Pancreas (tissue), 10 donors: ENCODE measurements at regions not wholly inside any gene's neighbourhood (a gene's known extent, or its start where the extent isn't known, plus 50 kb on each side); places are given as distances from the start of the nearest gene placed in this dataset.

Experiments
- ATAC-seq, 4 donors: fragments of 200-7000 bp; cut with Tn5 transposase; one replicate each; pipeline versions ENCODE4 v1.8.0 to v1.9.1; 2020; ENCODE audit warnings: mild to moderate bottlenecking in 4 of 4, moderate library complexity in 4 of 4
- DNase-seq, 6 donors: peaks; one replicate each; pipeline ENCODE4 v3.0.0-alpha.2; 2020
- FAIRE-seq: peaks from 2 replicates; lab custom pipeline; 2012; peaks lifted over from hg19 to GRCh38; lab: Jason Lieb, UNC
- H3K27ac ChIP-seq, 4 donors: fragments of 200-600 bp; sonication (generic); 1 replicate in 3 of 4; 2 replicates in 1 of 4; pipeline versions ENCODE4 v1.5.0 to v1.8.0; 2020
- H3K27me3 ChIP-seq, 4 donors: fragments of 200-600 bp; one replicate each; pipeline ENCODE4 v1.8.0; 2021
- H3K36me3 ChIP-seq, 3 donors: fragments of 200-600 bp; sonication (generic) in 1 of 3; one replicate each; pipeline versions ENCODE4 v1.5.0 to v1.8.0; 2020 to 2021
- H3K4me1 ChIP-seq, 3 donors: fragments of 200-600 bp; one replicate each; pipeline ENCODE4 v1.8.0; 2021
- H3K4me3 ChIP-seq, 4 donors: fragments of 200-600 bp; sonication (generic) in 2 of 4; one replicate each; pipeline versions ENCODE4 v1.5.0 to v1.8.0; 2020 to 2021
- H3K9me3 ChIP-seq, 4 donors: fragments of 200-600 bp; one replicate each; pipeline ENCODE4 v1.8.0; 2021
- CTCF ChIP-seq, 4 donors: fragments of 200-600 bp; sonication (generic) in 3 of 4; IDR thresholded peaks; one replicate each; pipeline versions ENCODE4 v1.5.0 to v1.8.0; 2021; ENCODE audit warnings: antibody characterized with exemption in 4 of 4
- WGBS, 2 donors: extraction: QIAGEN DNeasy Blood & Tissue Kit; methylation state at CpG; one replicate each; pipeline ENCODE4 v1.1.7; 2013; 5-methylcytosine and 5-hydroxymethylcytosine counted together
- intact Hi-C, 3 donors: fragments of 100-400 bp; cut with DNase I; formaldehyde crosslinking; loops; one replicate each; pipeline versions ENCODE4 v1.11.1 to v1.14.2; 2022
- donor health status: healthy with polysubstance abuse.
- donor health status: DM: no; HTN: no; CAD: no; lungs with moderate emphysema.
- donor health status: DM: no; HTN: no; CAD: no.
- donor health status: control.
- donor health status: control.
- donor health status: Bipolar disorder and iron deficiency.
- donor health status: DM: yes; HTN: yes; CAD: no.
- donor health status: DM: no; HTN: no; CAD: no.
- donor health status: DM: no; HTN: no; CAD: no.
- donor health status: DM: yes; HTN: yes; CAD: no.

DNA sequence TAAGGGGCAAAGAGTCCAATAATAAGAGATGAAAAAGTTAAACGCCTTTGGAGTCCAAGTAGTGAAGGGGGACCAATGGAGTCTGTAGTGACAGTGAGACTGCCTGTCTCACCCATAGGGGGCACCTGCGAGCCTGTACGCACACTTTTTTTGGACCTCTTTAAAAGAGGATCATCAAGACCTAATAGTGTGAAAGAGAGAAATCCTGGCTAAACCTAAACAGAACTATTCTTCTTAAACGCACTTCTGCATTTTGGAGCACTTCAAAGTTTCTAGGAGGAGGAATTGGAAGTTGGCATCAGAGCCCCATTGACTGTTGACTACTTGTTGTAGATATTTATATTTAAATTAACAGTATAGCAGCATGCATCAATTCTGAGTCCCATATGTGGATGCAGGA lies 636.1 kb upstream of the KLF4 start:
- no peak overlapping the region for H3K4me3 ChIP-seq
- no peak overlapping the region for H3K27ac ChIP-seq
- TF ChIP-seq CTCF (IDR thresholded peaks at IDR 0.05): no peak
- ATAC-seq: no peak
- intact Hi-C loops: no loop called here
- no peaks in the 10 kb centered on the region for H3K36me3 ChIP-seq
- DNase-seq: no peak
- H3K4me1 ChIP-seq: no peaks in the 10 kb centered on the region
- H3K27me3 ChIP-seq: peaks cover 0 to 5% (median 0%) of the 10 kb centered on the region in 4 donors
- no peak for FAIRE-seq
- 66 to 86% methylated on average over 4 of the region's 4 CpGs for WGBS, 2 donors
- no peaks in the 10 kb centered on the region for H3K9me3 ChIP-seq

DNA sequence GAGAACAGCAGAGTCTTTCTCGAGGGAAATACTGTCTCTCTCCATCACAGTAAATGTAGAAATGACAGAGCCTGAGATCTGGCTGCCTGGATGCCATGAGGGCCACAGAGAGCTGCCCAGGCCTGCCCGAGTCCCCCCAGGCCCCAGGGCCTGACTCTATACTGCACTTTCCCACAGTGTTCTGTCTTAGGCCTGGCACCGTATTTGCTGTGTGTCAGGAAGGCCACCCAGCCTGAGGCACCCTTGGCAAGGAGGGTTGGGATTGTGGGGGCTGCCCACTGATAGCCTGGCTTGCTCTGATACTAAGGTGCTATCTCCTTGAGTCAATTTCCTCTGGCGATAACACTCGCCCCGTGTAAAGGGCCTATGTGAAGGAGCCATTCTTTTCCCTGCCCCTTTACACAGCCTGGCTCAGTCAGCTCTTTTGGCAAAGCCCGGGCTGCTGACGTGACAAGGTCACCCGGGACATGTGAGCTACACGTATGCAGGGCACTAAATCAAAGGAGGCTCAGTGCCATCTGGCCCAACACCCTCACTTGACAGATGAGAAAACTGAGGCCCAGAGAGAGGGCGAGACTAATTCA lies 630.1 kb upstream of the KLF4 start:
- peaks cover 0 to 2% (median 0%) of the 10 kb centered on the region in 3 donors for H3K4me1 ChIP-seq
- DNase-seq: peak; percentile 35 to 80 (median 68)
- no peaks in the 10 kb centered on the region for H3K36me3 ChIP-seq
- H3K4me3 ChIP-seq: no peak overlapping the region
- no peak for TF ChIP-seq CTCF (IDR thresholded peaks at IDR 0.05)
- WGBS, 2 donors: 40 to 45% methylated on average over 11 of the region's 11 CpGs
- FAIRE-seq: no peak
- ATAC-seq: peak; percentile 73 to 95 (median 84)
- no peak overlapping the region for H3K27ac ChIP-seq
- no peaks in the 10 kb centered on the region for H3K9me3 ChIP-seq
- intact Hi-C loops: no loop called here
- no peaks in the 10 kb centered on the region for H3K27me3 ChIP-seq

DNA sequence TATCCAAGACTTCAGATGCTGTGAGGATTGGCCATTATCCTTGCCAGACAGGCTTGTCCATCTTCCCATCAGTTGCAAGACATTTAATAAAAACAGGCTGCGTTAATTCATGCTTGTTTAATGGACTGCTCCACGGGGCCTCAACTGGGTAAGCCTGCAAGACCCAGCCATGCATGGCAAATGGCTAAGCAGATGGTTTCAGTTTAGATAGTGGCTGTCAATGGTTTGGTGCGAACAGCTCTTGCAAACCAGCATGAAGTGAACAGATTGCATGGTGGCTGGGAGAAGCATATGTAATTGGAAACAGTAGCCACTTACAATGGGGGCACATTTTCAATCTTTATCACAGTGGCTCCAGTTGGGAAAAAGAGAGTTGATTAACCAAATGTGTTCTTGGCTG lies 628.2 kb upstream of the KLF4 start:
- 87 to 88% methylated on average over 3 of the region's 3 CpGs for WGBS, 2 donors
- TF ChIP-seq CTCF (IDR thresholded peaks at IDR 0.05): no peak
- H3K36me3 ChIP-seq: no peaks in the 10 kb centered on the region
- ATAC-seq (no peak), DNase-seq (no peak), FAIRE-seq (no peak)
- no peak overlapping the region for H3K27ac ChIP-seq
- no peaks in the 10 kb centered on the region for H3K27me3 ChIP-seq
- intact Hi-C loops: no loop called here
- no peaks in the 10 kb centered on the region for H3K9me3 ChIP-seq
- H3K4me1 ChIP-seq: peaks cover 0 to 2% (median 0%) of the 10 kb centered on the region in 3 donors
- H3K4me3 ChIP-seq: no peak overlapping the region

DNA sequence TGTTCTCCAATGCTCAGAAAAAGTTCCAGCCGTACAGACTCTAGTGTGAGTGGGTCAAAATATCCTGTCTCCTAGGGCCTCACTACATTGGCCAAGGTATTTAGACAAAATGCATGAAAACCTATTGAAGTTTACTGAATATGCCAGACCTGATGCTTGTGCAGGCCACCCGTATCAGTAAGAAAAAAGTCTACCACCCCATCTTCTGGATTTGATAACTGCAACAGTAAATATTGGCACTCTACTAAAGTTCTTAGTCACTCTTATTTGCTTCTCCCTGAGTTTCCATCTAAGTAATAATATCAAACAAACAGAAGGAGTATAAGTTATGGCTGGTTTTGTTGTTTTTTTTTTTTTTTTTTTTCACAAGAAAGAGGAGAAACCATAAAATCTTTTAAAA lies 627.7 kb upstream of the KLF4 start:
- ATAC-seq: no peak
- WGBS, 2 donors: 84 to 93% methylated on average over 2 of the region's 2 CpGs
- no peaks in the 10 kb centered on the region for H3K9me3 ChIP-seq
- intact Hi-C loops: no loop called here
- no peak overlapping the region for H3K4me3 ChIP-seq
- no peak for DNase-seq
- H3K27me3 ChIP-seq: no peaks in the 10 kb centered on the region
- H3K36me3 ChIP-seq: no peaks in the 10 kb centered on the region
- no peak for FAIRE-seq
- peaks cover 0 to 2% (median 0%) of the 10 kb centered on the region in 3 donors for H3K4me1 ChIP-seq
- H3K27ac ChIP-seq: no peak overlapping the region
- TF ChIP-seq CTCF (IDR thresholded peaks at IDR 0.05): no peak

DNA sequence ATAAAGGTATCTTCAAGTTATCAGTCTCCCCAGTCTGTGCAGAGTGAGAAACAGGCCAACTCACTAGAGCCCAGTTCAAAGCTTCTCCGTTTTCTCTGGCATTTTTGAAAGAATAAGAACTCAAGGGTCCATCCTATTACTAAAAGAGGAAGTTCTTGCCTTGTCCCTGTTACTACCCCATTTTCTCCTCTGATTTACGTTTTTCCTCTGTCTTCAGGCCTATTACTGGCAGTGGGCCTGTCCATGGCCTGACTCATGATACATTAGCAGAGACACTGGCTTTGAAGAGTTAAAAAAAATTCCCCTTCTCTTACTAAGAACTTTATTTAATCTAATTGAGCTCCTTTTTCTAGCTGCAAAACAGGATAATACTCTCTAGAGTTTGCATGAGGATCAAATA lies 624.0 kb upstream of the KLF4 start:
- Histone ChIP-seq H3K27ac (no peak overlapping the region), H3K27me3 (no peaks in the 10 kb centered on the region), H3K9me3 (no peaks in the 10 kb centered on the region), H3K36me3 (no peaks in the 10 kb centered on the region), H3K4me3 (no peak overlapping the region), H3K4me1 (no peaks in the 10 kb centered on the region)
- FAIRE-seq: no peak
- no peak for TF ChIP-seq CTCF (IDR thresholded peaks at IDR 0.05)
- intact Hi-C loops: no loop called here
- no peak for DNase-seq
- 71 to 82% methylated on average over 2 of the region's 2 CpGs for WGBS, 2 donors
- ATAC-seq: peak in 1 of 4 donors; percentile 25
